GM23338 (cell line): ENCODE measurements at regions not wholly inside any gene's neighbourhood (a gene's known extent, or its start where the extent isn't known, plus 50 kb on each side); places are given as distances from the start of the nearest gene placed in this dataset.
"Not testable (repeated sequence)": the region's sequence is repeated elsewhere in the genome, so short reads cannot be mapped to it uniquely, and the experiment has no call there.

Source experiments
- ATAC-seq: fragments of 200-7000 bp; cut with Tn5 transposase; 3 replicates; pipeline ENCODE4 v1.9.1; 2020
- DNase-seq: peaks from one replicate; pipeline ENCODE4 v3.0.0-alpha.2; 2015; ENCODE audit warnings: low spot score
- H2AFZ ChIP-seq: fragments of 200-600 bp; sonication (generic); 2 replicates; pipeline ENCODE4 v1.8.0; 2016; ENCODE audit warnings: antibody characterized with exemption, mild to moderate bottlenecking, moderate library complexity
- H3F3A ChIP-seq: fragments of 200-600 bp; sonication (generic); replicated peaks from 2 replicates; pipeline ENCODE4 v1.8.0; 2017; ENCODE audit warnings: antibody characterized with exemption, mixed run types, low read depth
- H3K27ac ChIP-seq: fragments of 200-600 bp; sonication (generic); 2 replicates; pipeline ENCODE4 v1.6.1; 2016; ENCODE audit warnings: low read depth
- H3K27me3 ChIP-seq: fragments of 200-600 bp; sonication (generic); 2 replicates; pipeline ENCODE4 v1.8.0; 2016; ENCODE audit warnings: mild to moderate bottlenecking, mixed run types, moderate library complexity; ENCODE audit not compliant: insufficient read depth
- H3K36me3 ChIP-seq: fragments of 200-600 bp; sonication (generic); 2 replicates; pipeline ENCODE4 v1.8.0; 2016; ENCODE audit warnings: mild to moderate bottlenecking; ENCODE audit not compliant: insufficient read depth
- H3K4me1 ChIP-seq: fragments of 200-600 bp; sonication (generic); 2 replicates; pipeline ENCODE4 v1.8.0; 2016; ENCODE audit warnings: mild to moderate bottlenecking, moderate library complexity; ENCODE audit not compliant: insufficient read depth
- H3K4me2 ChIP-seq: fragments of 200-600 bp; sonication (generic); 2 replicates; pipeline ENCODE4 v1.7.1; 2017; ENCODE audit warnings: mixed run types
- H3K4me3 ChIP-seq: fragments of 200-600 bp; sonication (generic); 2 replicates; pipeline ENCODE4 v1.6.1; 2016; ENCODE audit warnings: mixed run types
- H3K79me2 ChIP-seq: fragments of 200-600 bp; sonication (generic); replicated peaks from 2 replicates; pipeline ENCODE4 v1.8.0; 2017; ENCODE audit warnings: mild to moderate bottlenecking; ENCODE audit not compliant: insufficient read depth
- H3K9me2 ChIP-seq: fragments of 200-600 bp; sonication (generic); 2 replicates; pipeline ENCODE4 v1.8.0; 2017; ENCODE audit not compliant: insufficient read depth
- H4K20me1 ChIP-seq: fragments of 200-600 bp; sonication (generic); replicated peaks from 2 replicates; pipeline ENCODE4 v1.8.0; 2017; ENCODE audit warnings: mild to moderate bottlenecking; ENCODE audit not compliant: insufficient read depth
- H3K27ac Mint-ChIP-seq: 2 replicates; pipeline ENCODE4 v1.8.0; 2020; ENCODE audit warnings: inconsistent platforms, mild to moderate bottlenecking, moderate library complexity, mixed read lengths
- H3K27me3 Mint-ChIP-seq: 3 replicates; pipeline ENCODE4 v1.8.0; 2022; ENCODE audit warnings: low read depth, mild to moderate bottlenecking, moderate library complexity, mixed read lengths, inconsistent platforms; ENCODE audit not compliant: insufficient read depth, poor library complexity
- H3K36me3 Mint-ChIP-seq: 3 replicates; pipeline ENCODE4 v1.8.0; 2021; ENCODE audit warnings: low read depth, mild to moderate bottlenecking, inconsistent platforms, moderate library complexity, mixed read lengths
- H3K4me1 Mint-ChIP-seq: 3 replicates; pipeline ENCODE4 v1.8.0; 2020; ENCODE audit warnings: mild to moderate bottlenecking, inconsistent platforms, mixed read lengths
- H3K4me3 Mint-ChIP-seq: 3 replicates; pipeline ENCODE4 v1.8.0; 2021; ENCODE audit warnings: moderate library complexity, mild to moderate bottlenecking, inconsistent platforms, mixed read lengths
- H3K9me3 Mint-ChIP-seq: 3 replicates; pipeline ENCODE4 v1.8.0; 2020; ENCODE audit warnings: moderate library complexity, mild to moderate bottlenecking, inconsistent platforms, mixed read lengths
- CREB1 ChIP-seq: fragments of 250-450 bp; sonication (Bioruptor Pico); IDR thresholded peaks from 2 replicates; pipeline ENCODE4 v1.5.0; 2020; ENCODE audit warnings: low read depth, mild to moderate bottlenecking, moderate library complexity
- EZH2phosphoT487 ChIP-seq: fragments of 200-600 bp; sonication (generic); IDR thresholded peaks from one replicate; pipeline ENCODE4 v1.8.1; 2018; ENCODE audit warnings: antibody characterized with exemption; ENCODE audit not compliant: unreplicated experiment
- POLR2AphosphoS5 ChIP-seq: IDR thresholded peaks from 2 replicates; pipeline ENCODE4 v1.6.1; 2016; ENCODE audit warnings: antibody characterized with exemption, low read depth
- STAT1 ChIP-seq: IDR thresholded peaks from one replicate; pipeline ENCODE4 v1.6.1; 2016; ENCODE audit warnings: antibody characterized with exemption; ENCODE audit not compliant: unreplicated experiment
- ZNF114 ChIP-seq: fragments of 250-450 bp; sonication (Bioruptor Pico); IDR thresholded peaks from 2 replicates; pipeline ENCODE4 v1.5.0; 2020; ENCODE audit warnings: mild to moderate bottlenecking, moderate library complexity
- TF ChIP-seq, protein P1 (sequence below), 2 experiments: fragments of 200-600 bp in 1 of 2; sonication (generic) in 1 of 2; conservative IDR thresholded peaks; 2 replicates each; pipeline versions ENCODE4 v1.5.1 to v1.6.1; 2016 to 2017; ENCODE audit warnings: antibody characterized with exemption in 2 of 2, low read depth in 2 of 2, mild to moderate bottlenecking in 2 of 2, moderate library complexity in 1 of 2
- TF ChIP-seq, protein P2 (sequence below): IDR thresholded peaks from one replicate; pipeline ENCODE4 v1.6.1; 2018; ENCODE audit warnings: antibody characterized with exemption; ENCODE audit not compliant: unreplicated experiment
- TF ChIP-seq, protein P3 (sequence below): IDR thresholded peaks from 2 replicates; pipeline ENCODE4 v1.6.1; 2016; ENCODE audit warnings: antibody characterized with exemption

DNA sequence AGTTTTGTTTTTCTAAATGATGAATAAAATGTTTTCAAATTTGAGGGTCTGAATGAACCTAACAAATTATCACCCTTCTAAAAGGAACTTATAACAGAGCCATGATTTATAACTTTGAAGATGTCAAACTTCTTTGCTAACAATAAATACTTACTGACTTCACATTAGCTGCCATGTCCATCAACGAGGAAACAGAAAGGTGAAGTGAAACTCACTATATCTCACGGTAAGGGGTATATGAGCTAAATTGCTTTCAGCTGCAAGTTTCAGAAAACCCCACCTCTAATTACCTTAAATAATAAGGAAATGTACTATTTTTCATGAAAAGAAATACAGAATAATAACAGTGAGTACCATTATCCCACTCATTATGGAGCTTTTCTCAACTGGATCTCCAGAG is 350.8 kb upstream of the NT5C1B start:
- Histone ChIP-seq H3K4me3 (no peak overlapping the region), H3K4me2 (no peak overlapping the region), H3K27me3 (no peaks in the 10 kb centered on the region), H3K4me1 (no peaks in the 10 kb centered on the region), H2AFZ (no peak overlapping the region), H3K9me2 (no peaks in the 10 kb centered on the region), H3K27ac (no peak overlapping the region), H3F3A (no peaks in the 10 kb centered on the region), H4K20me1 (no peaks in the 10 kb centered on the region), H3K36me3 (no peaks in the 10 kb centered on the region), H3K79me2 (no peaks in the 10 kb centered on the region)
- Mint-ChIP-seq H3K27ac (no peak overlapping the region), H3K4me1 (no peaks in the 10 kb centered on the region), H3K9me3 (no peaks in the 10 kb centered on the region; the same call in 2 of the 3 replicates), H3K36me3 (no peaks in the 10 kb centered on the region), H3K4me3 (no peak overlapping the region), H3K27me3 (no peaks in the 10 kb centered on the region)
- DNase-seq (no peak), ATAC-seq (no peak)
- TF ChIP-seq, protein P1, sequence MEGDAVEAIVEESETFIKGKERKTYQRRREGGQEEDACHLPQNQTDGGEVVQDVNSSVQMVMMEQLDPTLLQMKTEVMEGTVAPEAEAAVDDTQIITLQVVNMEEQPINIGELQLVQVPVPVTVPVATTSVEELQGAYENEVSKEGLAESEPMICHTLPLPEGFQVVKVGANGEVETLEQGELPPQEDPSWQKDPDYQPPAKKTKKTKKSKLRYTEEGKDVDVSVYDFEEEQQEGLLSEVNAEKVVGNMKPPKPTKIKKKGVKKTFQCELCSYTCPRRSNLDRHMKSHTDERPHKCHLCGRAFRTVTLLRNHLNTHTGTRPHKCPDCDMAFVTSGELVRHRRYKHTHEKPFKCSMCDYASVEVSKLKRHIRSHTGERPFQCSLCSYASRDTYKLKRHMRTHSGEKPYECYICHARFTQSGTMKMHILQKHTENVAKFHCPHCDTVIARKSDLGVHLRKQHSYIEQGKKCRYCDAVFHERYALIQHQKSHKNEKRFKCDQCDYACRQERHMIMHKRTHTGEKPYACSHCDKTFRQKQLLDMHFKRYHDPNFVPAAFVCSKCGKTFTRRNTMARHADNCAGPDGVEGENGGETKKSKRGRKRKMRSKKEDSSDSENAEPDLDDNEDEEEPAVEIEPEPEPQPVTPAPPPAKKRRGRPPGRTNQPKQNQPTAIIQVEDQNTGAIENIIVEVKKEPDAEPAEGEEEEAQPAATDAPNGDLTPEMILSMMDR (conservative IDR thresholded peaks at IDR 0.05; ENCODE audit: low read depth in 2 of 2) = no peak
- TF ChIP-seq, protein P2, sequence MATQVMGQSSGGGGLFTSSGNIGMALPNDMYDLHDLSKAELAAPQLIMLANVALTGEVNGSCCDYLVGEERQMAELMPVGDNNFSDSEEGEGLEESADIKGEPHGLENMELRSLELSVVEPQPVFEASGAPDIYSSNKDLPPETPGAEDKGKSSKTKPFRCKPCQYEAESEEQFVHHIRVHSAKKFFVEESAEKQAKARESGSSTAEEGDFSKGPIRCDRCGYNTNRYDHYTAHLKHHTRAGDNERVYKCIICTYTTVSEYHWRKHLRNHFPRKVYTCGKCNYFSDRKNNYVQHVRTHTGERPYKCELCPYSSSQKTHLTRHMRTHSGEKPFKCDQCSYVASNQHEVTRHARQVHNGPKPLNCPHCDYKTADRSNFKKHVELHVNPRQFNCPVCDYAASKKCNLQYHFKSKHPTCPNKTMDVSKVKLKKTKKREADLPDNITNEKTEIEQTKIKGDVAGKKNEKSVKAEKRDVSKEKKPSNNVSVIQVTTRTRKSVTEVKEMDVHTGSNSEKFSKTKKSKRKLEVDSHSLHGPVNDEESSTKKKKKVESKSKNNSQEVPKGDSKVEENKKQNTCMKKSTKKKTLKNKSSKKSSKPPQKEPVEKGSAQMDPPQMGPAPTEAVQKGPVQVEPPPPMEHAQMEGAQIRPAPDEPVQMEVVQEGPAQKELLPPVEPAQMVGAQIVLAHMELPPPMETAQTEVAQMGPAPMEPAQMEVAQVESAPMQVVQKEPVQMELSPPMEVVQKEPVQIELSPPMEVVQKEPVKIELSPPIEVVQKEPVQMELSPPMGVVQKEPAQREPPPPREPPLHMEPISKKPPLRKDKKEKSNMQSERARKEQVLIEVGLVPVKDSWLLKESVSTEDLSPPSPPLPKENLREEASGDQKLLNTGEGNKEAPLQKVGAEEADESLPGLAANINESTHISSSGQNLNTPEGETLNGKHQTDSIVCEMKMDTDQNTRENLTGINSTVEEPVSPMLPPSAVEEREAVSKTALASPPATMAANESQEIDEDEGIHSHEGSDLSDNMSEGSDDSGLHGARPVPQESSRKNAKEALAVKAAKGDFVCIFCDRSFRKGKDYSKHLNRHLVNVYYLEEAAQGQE = no peak
- TF ChIP-seq CREB1 (CRISPR knock-in tag) (no peak), EZH2phosphoT487 (no peak)

DNA sequence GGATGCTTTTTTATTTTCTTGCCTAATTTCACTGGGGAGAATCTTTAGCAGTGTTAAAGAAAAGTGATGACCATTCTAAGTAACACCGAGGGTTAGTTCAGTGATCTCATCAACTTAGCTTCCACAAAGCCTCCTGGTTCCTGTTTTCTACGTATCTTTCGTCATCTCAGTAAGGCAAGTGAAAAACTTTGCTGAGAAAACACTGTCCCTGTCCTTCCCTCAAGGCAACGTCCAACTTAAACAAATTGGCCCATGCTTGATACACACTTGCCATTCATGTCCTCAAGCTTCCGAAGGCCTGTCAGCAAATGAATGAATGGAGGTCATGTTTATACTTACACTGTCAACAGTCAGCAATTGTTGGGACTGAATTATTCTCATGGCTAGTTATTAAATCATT is 350.4 kb upstream of the NT5C1B start:
- H3K36me3 Mint-ChIP-seq, H3K27ac Mint-ChIP-seq, H3K4me3 Mint-ChIP-seq, H3K4me3 ChIP-seq, H3K9me3 Mint-ChIP-seq, H3K36me3 ChIP-seq, H3K4me1 ChIP-seq, H3K27me3 Mint-ChIP-seq, H3F3A ChIP-seq, H3K4me2 ChIP-seq, DNase-seq, ATAC-seq, H3K27me3 ChIP-seq, H3K4me1 Mint-ChIP-seq, H3K9me2 ChIP-seq, H3K27ac ChIP-seq, H3K79me2 ChIP-seq, H2AFZ ChIP-seq, H4K20me1 ChIP-seq: not testable (repeated sequence)

DNA sequence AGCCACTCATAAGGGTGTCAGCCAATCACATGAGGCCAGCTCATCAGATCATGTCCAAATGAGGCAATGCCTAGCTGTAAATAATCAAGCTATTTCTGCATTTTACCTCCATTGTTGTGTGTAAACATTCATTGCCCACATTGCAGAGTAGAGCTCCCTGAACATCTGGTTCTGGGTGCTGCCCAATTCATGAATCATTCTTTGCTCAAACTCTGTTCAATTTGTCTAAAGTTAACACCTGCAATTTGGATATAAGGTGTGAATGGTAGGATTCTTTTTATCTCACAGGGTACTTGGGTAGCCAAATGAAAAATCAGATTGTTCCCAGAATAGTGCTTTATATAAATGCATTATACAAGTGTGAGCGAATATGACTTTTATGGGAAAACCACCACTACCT is 345.5 kb upstream of the NT5C1B start:
- no peaks in the 10 kb centered on the region; the same call in 2 of the 3 replicates for H3K9me3 Mint-ChIP-seq

More for the DNA sequence above, 345.5 kb upstream of the NT5C1B start:
- Histone ChIP-seq H3K27me3 (no peaks in the 10 kb centered on the region), H3K79me2 (no peaks in the 10 kb centered on the region), H3K36me3 (no peaks in the 10 kb centered on the region), H2AFZ (no peak overlapping the region), H3K9me2 (no peaks in the 10 kb centered on the region), H3K4me3 (no peak overlapping the region), H3K4me1 (no peaks in the 10 kb centered on the region), H3F3A (no peaks in the 10 kb centered on the region), H3K27ac (no peak overlapping the region), H4K20me1 (no peaks in the 10 kb centered on the region), H3K4me2 (no peak overlapping the region)
- Mint-ChIP-seq H3K27ac (no peak overlapping the region), H3K36me3 (no peaks in the 10 kb centered on the region), H3K27me3 (no peaks in the 10 kb centered on the region), H3K4me3 (no peak overlapping the region), H3K4me1 (peaks cover 11% of the 10 kb centered on the region; the same call in 2 of the 3 replicates)
- DNase-seq = no peak
- TF ChIP-seq STAT1 (no peak), CREB1 (CRISPR knock-in tag) (no peak), ZNF114 (no peak), POLR2AphosphoS5 (no peak), EZH2phosphoT487 (no peak)
- TF ChIP-seq, protein P2 = no peak
- TF ChIP-seq, protein P3, sequence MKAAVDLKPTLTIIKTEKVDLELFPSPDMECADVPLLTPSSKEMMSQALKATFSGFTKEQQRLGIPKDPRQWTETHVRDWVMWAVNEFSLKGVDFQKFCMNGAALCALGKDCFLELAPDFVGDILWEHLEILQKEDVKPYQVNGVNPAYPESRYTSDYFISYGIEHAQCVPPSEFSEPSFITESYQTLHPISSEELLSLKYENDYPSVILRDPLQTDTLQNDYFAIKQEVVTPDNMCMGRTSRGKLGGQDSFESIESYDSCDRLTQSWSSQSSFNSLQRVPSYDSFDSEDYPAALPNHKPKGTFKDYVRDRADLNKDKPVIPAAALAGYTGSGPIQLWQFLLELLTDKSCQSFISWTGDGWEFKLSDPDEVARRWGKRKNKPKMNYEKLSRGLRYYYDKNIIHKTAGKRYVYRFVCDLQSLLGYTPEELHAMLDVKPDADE = no peak
- ATAC-seq = no peak
